Karpas-422 (cell line): ENCODE measurements at regions not wholly inside any gene's neighbourhood (a gene's known extent, or its start where the extent isn't known, plus 50 kb on each side); places are given as distances from the start of the nearest gene placed in this dataset.

Source experiments
- DNase-seq: peaks from one replicate; pipeline ENCODE4 v3.0.0-alpha.2; 2015
- H2AFZ ChIP-seq: fragments of 200-600 bp; sonication (generic); 2 replicates; pipeline ENCODE4 v1.6.1; 2014; ENCODE audit warnings: antibody characterized with exemption, low read length, mixed read lengths
- H3K27ac ChIP-seq: fragments of 200-600 bp; sonication (generic); 2 replicates; pipeline ENCODE4 v1.5.1; 2014; ENCODE audit warnings: mild to moderate bottlenecking, low read length, moderate library complexity
- H3K27me3 ChIP-seq: fragments of 200-600 bp; sonication (generic); 2 replicates; pipeline ENCODE4 v1.6.1; 2014; ENCODE audit warnings: low read length, mixed read lengths
- H3K36me3 ChIP-seq: fragments of 200-600 bp; sonication (generic); 2 replicates; pipeline ENCODE4 v1.6.1; 2014; ENCODE audit warnings: low read length, mixed read lengths; ENCODE audit not compliant: insufficient read depth
- H3K4me1 ChIP-seq: fragments of 200-600 bp; sonication (generic); 2 replicates; pipeline ENCODE4 v1.6.1; 2014; ENCODE audit warnings: mild to moderate bottlenecking, low read length, mixed read lengths
- H3K4me2 ChIP-seq: fragments of 200-600 bp; sonication (generic); 2 replicates; pipeline ENCODE4 v1.6.1; 2014; ENCODE audit warnings: low read length, low read depth, mild to moderate bottlenecking; ENCODE audit not compliant: poor library complexity, severe bottlenecking
- H3K4me3 ChIP-seq: fragments of 200-600 bp; sonication (generic); 2 replicates; pipeline ENCODE4 v1.5.1; 2014; ENCODE audit warnings: mild to moderate bottlenecking, antibody characterized with exemption, low read length, mixed read lengths
- H3K79me2 ChIP-seq: fragments of 200-600 bp; sonication (generic); 2 replicates; pipeline ENCODE4 v1.6.1; 2014; ENCODE audit warnings: mild to moderate bottlenecking, low read length, mixed read lengths
- H3K9ac ChIP-seq: fragments of 200-600 bp; sonication (generic); 2 replicates; pipeline ENCODE4 v1.6.0; 2014; ENCODE audit warnings: low read length
- H3K9me2 ChIP-seq: fragments of 200-600 bp; sonication (generic), shearing (Covaris generic); replicated peaks from 2 replicates; pipeline ENCODE4 v1.6.0; 2014; ENCODE audit warnings: mild to moderate bottlenecking, low read length, moderate library complexity; ENCODE audit not compliant: insufficient read depth
- H3K9me3 ChIP-seq: fragments of 300-700, 200-600 bp; sonication (generic); 2 replicates; pipeline ENCODE4 v1.6.1; 2014; ENCODE audit warnings: low read length, mixed read lengths
- H4K20me1 ChIP-seq: fragments of 200-600 bp; sonication (generic); 2 replicates; pipeline ENCODE4 v1.6.1; 2014; ENCODE audit warnings: mild to moderate bottlenecking, antibody characterized with exemption, low read length, low read depth; ENCODE audit not compliant: insufficient read depth

DNA sequence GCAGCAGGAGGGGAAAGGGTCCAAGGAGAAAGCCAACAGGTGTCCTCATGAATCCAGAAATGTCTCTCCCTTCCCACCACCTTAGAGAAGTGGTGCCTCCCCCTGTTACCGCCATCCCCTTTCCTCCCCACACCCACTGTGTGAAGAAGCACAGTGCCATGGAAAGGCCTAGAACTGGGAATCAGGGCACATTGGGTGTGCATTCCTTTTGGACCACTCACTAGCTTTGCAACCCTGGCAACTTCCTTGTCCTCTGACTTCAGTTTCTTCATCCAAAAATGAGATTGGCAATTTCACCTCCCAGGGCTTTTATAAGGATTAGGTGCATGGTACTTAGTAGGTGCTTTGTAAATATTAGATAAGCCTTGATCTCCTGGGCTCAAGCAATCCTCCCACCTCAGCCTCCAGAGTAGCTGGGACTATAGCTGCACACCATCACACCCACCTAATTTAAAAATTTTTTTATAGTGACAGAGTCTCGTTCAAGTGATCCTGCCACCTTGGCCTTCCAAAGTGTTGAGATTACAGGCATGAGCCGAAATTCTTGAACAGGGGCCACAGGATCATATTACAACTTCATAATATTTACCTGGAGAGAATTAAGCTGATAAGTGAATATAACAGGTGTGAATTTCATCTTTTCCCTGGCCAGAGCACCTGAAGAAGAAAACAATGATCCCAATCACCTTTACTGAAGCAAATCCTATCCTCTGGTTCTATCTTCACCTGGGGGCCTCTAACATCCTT is 97.9 kb upstream of the TAF1B start:
- H3K4me1 ChIP-seq, result no peaks in the 10 kb centered on the region
- H3K9me2 ChIP-seq, result no peaks in the 10 kb centered on the region
- H3K9ac ChIP-seq, result no peak overlapping the region
- H2AFZ ChIP-seq, result no peak overlapping the region
- no peaks in the 10 kb centered on the region for H3K36me3 ChIP-seq
- H3K79me2 ChIP-seq, result no peaks in the 10 kb centered on the region
- H3K27ac ChIP-seq, result no peak overlapping the region
- H3K9me3 ChIP-seq, result no peaks in the 10 kb centered on the region
- no peaks in the 10 kb centered on the region for H4K20me1 ChIP-seq
- H3K4me3 ChIP-seq, result no peak overlapping the region
- no peaks in the 10 kb centered on the region for H3K27me3 ChIP-seq
- DNase-seq, result no peak
- H3K4me2 ChIP-seq, result no peak overlapping the region

DNA sequence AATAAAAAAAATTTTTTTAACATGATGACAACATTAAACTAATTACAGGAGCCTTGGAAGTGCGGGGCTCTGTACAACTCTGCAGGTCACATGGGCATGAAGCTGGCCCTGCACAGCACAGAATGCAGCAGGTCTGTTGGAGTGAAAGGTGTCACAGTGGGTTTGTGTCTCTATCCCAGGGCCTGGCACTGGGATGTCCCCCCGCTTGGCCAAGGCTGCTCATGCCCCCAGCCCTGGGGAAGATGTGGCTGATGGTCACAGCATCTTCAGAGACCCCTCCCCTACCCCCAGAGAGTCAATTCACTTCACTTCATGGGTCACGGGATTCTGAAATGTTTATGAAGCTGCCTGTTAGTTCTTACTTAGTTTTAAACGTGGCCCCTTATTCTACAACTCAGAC is 95.9 kb upstream of the TAF1B start:
- Histone ChIP-seq H3K27ac (no peak overlapping the region), H3K9ac (no peak overlapping the region), H3K4me1 (no peaks in the 10 kb centered on the region), H3K9me3 (no peaks in the 10 kb centered on the region), H3K4me2 (no peak overlapping the region), H4K20me1 (no peaks in the 10 kb centered on the region), H3K9me2 (no peaks in the 10 kb centered on the region), H2AFZ (no peak overlapping the region), H3K4me3 (no peak overlapping the region), H3K36me3 (no peaks in the 10 kb centered on the region), H3K79me2 (no peaks in the 10 kb centered on the region), H3K27me3 (no peaks in the 10 kb centered on the region)
- DNase-seq, result no peak

DNA sequence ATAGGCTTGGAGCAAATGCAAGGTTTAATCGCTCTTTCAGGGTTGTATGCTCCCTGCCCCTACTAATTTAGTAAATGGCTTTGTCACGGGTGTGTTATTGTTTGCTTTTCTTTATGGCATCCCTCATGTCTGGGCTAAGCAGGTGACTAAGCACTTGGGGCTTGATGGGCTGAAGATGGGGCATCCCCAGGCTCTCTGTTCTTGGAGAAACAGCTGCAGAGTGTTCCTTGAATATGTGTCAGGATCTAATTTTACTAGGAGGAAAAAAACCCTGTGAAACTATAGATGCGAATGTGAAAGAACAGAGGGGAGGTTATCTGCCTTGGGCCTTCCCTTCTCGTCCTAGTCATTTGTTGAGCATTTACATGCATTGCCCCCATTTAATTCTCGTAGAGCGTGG is 94.7 kb upstream of the TAF1B start:
- H3K27ac ChIP-seq, result no peak overlapping the region
- H3K36me3 ChIP-seq, result no peaks in the 10 kb centered on the region
- H2AFZ ChIP-seq, result no peak overlapping the region
- H3K9me2 ChIP-seq, result no peaks in the 10 kb centered on the region
- DNase-seq, result no peak
- H3K27me3 ChIP-seq, result no peaks in the 10 kb centered on the region
- H3K79me2 ChIP-seq, result no peaks in the 10 kb centered on the region
- H3K4me2 ChIP-seq, result no peak overlapping the region
- 0 out of 2 replicates have a peak, but pooled peaks cover 7% of the 10 kb centered on the region for H3K4me1 ChIP-seq
- no peaks in the 10 kb centered on the region for H4K20me1 ChIP-seq
- no peak overlapping the region for H3K9ac ChIP-seq
- no peak overlapping the region for H3K4me3 ChIP-seq
- no peaks in the 10 kb centered on the region for H3K9me3 ChIP-seq

DNA sequence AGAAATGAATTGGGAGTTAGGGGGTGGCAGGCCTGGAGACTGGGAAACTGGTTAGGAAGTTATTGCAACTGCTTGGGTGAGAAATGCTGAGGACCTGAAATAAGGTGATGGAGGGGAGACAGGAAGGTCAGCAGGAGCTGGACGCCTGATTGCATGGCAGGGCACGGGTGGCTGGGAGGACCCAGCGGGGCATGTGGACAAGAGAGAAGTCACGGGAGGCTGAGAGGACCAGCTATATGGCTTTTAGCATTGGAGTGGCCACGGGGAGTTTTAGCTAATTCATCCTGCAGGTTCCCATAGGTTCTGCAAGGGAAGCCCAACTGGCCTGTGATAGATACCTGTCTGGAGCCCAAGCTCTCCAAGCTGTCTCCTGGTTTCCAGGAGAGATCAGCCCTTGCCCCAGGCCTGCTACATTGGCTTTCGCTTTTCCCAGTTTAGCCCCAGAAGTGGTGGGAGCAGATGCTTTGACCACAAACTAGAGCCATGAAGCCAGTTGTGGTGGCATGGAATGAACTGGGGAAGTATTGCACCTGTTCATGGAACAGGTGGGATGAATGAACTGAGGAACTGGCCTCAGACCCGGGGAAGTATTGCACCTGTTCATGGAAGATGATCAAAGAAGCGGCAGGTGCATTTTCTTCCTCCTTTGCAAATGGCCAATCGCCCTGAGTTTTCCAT is 93.6 kb upstream of the TAF1B start:
- H3K27me3 ChIP-seq, result no peaks in the 10 kb centered on the region
- H3K79me2 ChIP-seq, result no peaks in the 10 kb centered on the region
- no peak overlapping the region for H3K9ac ChIP-seq
- H2AFZ ChIP-seq, result no peak overlapping the region
- H3K4me3 ChIP-seq, result no peak overlapping the region
- no peak overlapping the region for H3K27ac ChIP-seq
- H3K9me2 ChIP-seq, result no peaks in the 10 kb centered on the region
- no peaks in the 10 kb centered on the region for H3K36me3 ChIP-seq
- DNase-seq, result no peak
- H3K4me1 ChIP-seq, result 0 out of 2 replicates have a peak, but pooled peaks cover 7% of the 10 kb centered on the region
- H4K20me1 ChIP-seq, result no peaks in the 10 kb centered on the region
- no peaks in the 10 kb centered on the region for H3K9me3 ChIP-seq
- no peak overlapping the region for H3K4me2 ChIP-seq

DNA sequence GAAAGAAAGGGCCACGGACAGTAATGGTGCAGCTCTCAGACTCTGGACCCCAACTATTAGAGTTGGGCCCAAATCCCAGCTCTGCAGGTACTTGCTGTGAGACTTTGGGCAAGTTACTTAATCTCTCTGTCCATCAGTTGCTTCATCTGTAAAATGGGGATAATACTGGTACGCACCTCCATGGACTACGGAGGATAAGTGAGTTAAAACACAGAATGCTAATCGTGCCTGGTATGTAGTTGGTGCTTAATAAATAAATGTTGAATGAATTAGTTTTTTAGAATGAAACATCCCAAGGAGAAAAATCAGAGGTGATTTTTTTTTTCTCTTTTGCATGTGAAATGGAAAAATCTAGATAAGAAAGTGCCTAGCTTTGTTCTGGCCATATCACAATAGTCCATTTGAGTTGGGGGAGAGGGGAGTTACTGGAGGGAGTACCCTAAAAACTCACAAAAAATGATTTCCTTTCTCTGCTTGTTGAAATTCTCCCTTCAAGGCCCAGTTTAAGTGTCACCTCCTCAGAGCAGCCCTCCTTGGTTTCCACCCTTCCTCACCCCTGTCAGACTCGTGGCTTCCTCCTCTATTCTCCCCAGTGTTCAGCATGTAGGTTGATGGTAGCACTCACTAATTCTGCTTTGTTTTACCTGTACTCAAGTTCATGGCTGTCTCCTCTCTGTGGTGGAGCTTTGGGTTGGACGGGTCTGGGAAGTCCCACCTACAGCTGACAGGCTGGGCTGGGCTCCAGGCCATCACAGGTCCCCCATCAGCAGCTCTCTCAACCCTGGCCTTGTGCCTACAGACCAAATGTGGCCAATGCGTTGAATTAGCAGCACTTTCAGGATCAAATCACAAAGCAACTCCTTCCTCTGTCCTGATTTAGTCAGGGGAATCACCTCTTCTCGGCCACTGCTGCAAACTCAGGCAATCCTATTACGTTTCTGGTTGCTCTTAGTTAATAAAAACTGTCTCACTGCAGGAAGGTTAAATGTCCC is 92.8 kb upstream of the TAF1B start:
- H2AFZ ChIP-seq, result no peak overlapping the region

DNA sequence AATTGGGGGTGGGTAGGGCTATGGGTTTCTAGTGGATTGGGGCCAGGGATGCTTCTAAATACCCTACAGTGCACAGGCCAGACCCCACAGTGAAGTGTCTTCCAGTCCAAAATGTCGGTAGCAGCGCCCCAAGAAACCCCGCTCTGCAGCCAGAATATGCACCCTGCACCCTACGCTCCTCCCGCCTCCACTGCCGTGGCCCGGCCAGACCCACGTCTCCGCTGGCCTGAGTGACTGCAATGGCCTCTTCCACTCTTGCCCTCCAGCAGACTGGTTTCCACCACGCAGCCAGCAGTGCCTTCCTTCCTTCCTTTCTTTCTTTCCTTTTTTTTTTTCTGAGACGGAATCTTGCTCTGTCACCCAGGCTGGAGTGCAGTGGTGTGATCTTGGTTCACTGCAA is 91.4 kb upstream of the TAF1B start:
- no peak for DNase-seq
- Histone ChIP-seq H3K27me3 (no peaks in the 10 kb centered on the region), H3K27ac (no peak overlapping the region), H3K4me3 (no peak overlapping the region), H3K9me3 (no peaks in the 10 kb centered on the region), H3K79me2 (no peaks in the 10 kb centered on the region), H3K4me2 (no peak overlapping the region), H2AFZ (no peak overlapping the region), H3K9me2 (no peaks in the 10 kb centered on the region), H3K4me1 (0 out of 2 replicates have a peak, but pooled peaks cover 7% of the 10 kb centered on the region), H4K20me1 (no peaks in the 10 kb centered on the region), H3K9ac (no peak overlapping the region), H3K36me3 (no peaks in the 10 kb centered on the region)

More for the DNA sequence above, 92.8 kb upstream of the TAF1B start:
- Histone ChIP-seq H3K27me3 (no peaks in the 10 kb centered on the region), H3K79me2 (no peaks in the 10 kb centered on the region), H3K36me3 (no peaks in the 10 kb centered on the region), H3K27ac (no peak overlapping the region), H3K9ac (no peak overlapping the region), H3K9me3 (no peaks in the 10 kb centered on the region), H4K20me1 (no peaks in the 10 kb centered on the region), H3K4me1 (0 out of 2 replicates have a peak, but pooled peaks cover 7% of the 10 kb centered on the region), H3K9me2 (no peaks in the 10 kb centered on the region), H3K4me2 (no peak overlapping the region), H3K4me3 (no peak overlapping the region)
- no peak for DNase-seq

DNA sequence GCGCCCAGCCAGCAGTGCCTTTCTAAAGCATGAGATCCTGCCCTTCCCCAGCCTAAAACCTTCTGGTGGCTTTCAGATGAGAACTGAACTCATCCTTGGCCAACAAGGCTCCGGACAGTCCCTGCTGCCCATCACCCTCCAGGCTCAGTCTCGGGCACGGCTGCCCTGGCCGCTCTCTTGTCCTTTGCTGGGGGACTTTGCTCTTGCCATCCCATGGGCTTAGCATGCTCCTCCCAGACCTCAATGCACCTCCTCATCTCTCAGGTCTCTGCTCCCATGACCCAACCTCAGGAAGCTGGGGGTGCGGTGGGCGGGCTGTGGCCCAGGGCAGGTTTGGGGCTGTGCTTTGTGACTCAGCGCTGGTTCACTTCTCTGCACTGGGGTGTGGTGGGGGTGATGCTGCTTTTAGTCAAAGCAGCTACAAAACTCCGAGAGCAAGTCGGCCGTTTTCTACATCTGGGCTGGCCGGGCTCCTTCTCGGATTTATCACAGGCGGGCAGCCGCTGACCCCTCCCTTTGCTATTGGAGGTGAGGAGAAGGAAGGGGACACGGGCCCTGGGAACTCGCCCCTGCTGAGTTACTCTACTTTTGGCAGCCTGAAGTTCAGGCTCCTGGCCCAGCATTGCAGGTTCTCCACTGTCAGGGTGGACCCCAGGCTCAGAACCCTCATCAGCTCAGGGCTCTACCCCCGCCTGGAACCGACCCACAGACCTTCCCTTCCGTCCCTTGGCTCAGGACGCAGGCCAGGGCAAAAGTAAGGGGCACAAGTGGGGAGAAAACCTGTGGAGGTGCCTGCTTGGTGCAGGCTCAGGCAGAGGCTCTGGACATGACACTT is 90.6 kb upstream of the TAF1B start:
- H3K4me1 ChIP-seq, result 0 out of 2 replicates have a peak, but pooled peaks cover 7% of the 10 kb centered on the region
- no peak for DNase-seq
- no peaks in the 10 kb centered on the region for H3K9me2 ChIP-seq
- no peaks in the 10 kb centered on the region for H3K27me3 ChIP-seq
- no peak overlapping the region for H3K4me3 ChIP-seq
- no peaks in the 10 kb centered on the region for H3K36me3 ChIP-seq
- peak overlapping the region; percentile 17 for H3K4me2 ChIP-seq
- no peaks in the 10 kb centered on the region for H4K20me1 ChIP-seq
- H3K27ac ChIP-seq, result no peak overlapping the region
- no peak overlapping the region for H2AFZ ChIP-seq
- no peaks in the 10 kb centered on the region for H3K79me2 ChIP-seq
- no peaks in the 10 kb centered on the region for H3K9me3 ChIP-seq
- no peak overlapping the region for H3K9ac ChIP-seq
